A673 (cell line): ENCODE measurements at regions not wholly inside any gene's neighbourhood (a gene's known extent, or its start where the extent isn't known, plus 50 kb on each side); places are given as distances from the start of the nearest gene placed in this dataset.
A peak's percentile ranks its signal among the peaks of the same experiment; 100 is the strongest.

Experiments used
- BruUV-seq: library from RNA; stranded (reverse); fragments of 400-500 nt; replicated peaks from 2 replicates; lab custom pipeline; 2021; lab: Mats Ljungman, UMichigan
- CTCF ChIA-PET: fragments of 300-600 bp; sonication (Branson Sonifier 250); formaldehyde crosslinking; loops from one replicate; lab custom pipeline; 2022; ENCODE audit warnings: antibody characterized with exemption; lab: Charles Lee
- POLR2A ChIA-PET: fragments of 300-600 bp; sonication (Branson Sonifier 250); formaldehyde crosslinking; loops from one replicate; lab custom pipeline; 2022; ENCODE audit warnings: antibody characterized with exemption; ENCODE audit not compliant: low non-redundant PET; lab: Charles Lee
- DNase-seq: peaks from one replicate; pipeline ENCODE4 v3.0.0-alpha.2; 2015; ENCODE audit warnings: low spot score
- H3K27ac ChIP-seq: fragments of 200-600 bp; sonication (generic); 2 replicates; pipeline ENCODE4 v1.5.1; 2016; ENCODE audit warnings: mixed run types, low read depth, mild to moderate bottlenecking, mixed read lengths, antibody characterized with exemption, low read length; ENCODE audit not compliant: poor library complexity, severe bottlenecking
- H3K27me3 ChIP-seq: fragments of 200-600 bp; sonication (generic); replicated peaks from 2 replicates; pipeline ENCODE4 v1.6.1; 2017; ENCODE audit warnings: mixed run types, low read depth, mild to moderate bottlenecking, mixed read lengths, antibody characterized with exemption, low read length; ENCODE audit not compliant: insufficient read depth, poor library complexity
- H3K36me3 ChIP-seq: fragments of 200-600 bp; sonication (generic); 2 replicates; pipeline ENCODE4 v1.6.1; 2016; ENCODE audit warnings: mixed run types, mild to moderate bottlenecking, mixed read lengths, antibody characterized with exemption, low read length; ENCODE audit not compliant: insufficient read depth, poor library complexity, severe bottlenecking
- H3K4me1 ChIP-seq: fragments of 200-600 bp; sonication (generic); 2 replicates; pipeline ENCODE4 v1.6.1; 2017; ENCODE audit warnings: mixed run types, mild to moderate bottlenecking, mixed read lengths, antibody characterized with exemption, low read length; ENCODE audit not compliant: insufficient read depth, poor library complexity, severe bottlenecking
- H3K4me3 ChIP-seq: fragments of 200-600 bp; sonication (generic); 2 replicates; pipeline ENCODE4 v1.5.1; 2016; ENCODE audit warnings: low read depth, mixed run types, mild to moderate bottlenecking, mixed read lengths, low read length; ENCODE audit not compliant: poor library complexity, severe bottlenecking
- H3K9me3 ChIP-seq: fragments of 200-600 bp; sonication (generic); 2 replicates; pipeline ENCODE4 v1.6.1; 2016; ENCODE audit warnings: mixed run types, low read depth, mild to moderate bottlenecking, mixed read lengths, antibody characterized with exemption, low read length; ENCODE audit not compliant: poor library complexity, severe bottlenecking
- EZH2 ChIP-seq: fragments of 200-600 bp; sonication (generic); IDR thresholded peaks from 2 replicates; pipeline ENCODE4 v1.6.1; 2017; ENCODE audit warnings: borderline replicate concordance, low read depth, mild to moderate bottlenecking, mixed read lengths, antibody characterized with exemption, low read length; ENCODE audit not compliant: poor library complexity, severe bottlenecking
- intact Hi-C: fragments of 100-400 bp; cut with micrococcal nuclease; formaldehyde crosslinking; loops from one replicate; pipeline ENCODE4 v1.10.0; 2022; ENCODE audit not compliant: unreplicated experiment
- TF ChIP-seq, protein P1 (sequence below): fragments of 300-800, 200-600 bp; sonication (generic); conservative IDR thresholded peaks from 2 replicates; pipeline ENCODE4 v1.5.1; 2017; ENCODE audit warnings: low read depth, mild to moderate bottlenecking, antibody characterized with exemption, low read length, moderate library complexity, mixed read lengths

DNA sequence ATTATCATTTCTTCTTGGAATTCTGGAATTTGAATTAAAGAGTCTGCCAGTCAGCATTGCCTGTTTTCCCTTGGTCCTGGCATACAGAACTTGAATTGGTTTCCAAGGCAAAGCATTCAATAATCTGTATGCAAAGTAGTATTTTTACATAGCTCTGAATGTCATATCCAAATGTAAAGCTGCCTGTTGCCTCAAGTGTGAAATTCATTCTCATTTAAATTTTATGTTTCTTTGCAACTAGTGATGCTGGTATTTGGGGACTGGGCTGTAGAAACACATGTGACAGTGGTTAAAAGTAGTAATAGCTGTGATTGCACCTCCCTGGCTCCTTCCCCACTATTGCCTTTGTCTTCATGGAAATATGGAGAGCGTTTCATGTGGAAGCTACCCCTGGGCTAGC is 743.9 kb upstream of the GOLIM4 start:
- intact Hi-C loops, result no loop called here
- no peaks in the 10 kb centered on the region for H3K36me3 ChIP-seq
- TF ChIP-seq EZH2, result no peak
- TF ChIP-seq, protein P1, sequence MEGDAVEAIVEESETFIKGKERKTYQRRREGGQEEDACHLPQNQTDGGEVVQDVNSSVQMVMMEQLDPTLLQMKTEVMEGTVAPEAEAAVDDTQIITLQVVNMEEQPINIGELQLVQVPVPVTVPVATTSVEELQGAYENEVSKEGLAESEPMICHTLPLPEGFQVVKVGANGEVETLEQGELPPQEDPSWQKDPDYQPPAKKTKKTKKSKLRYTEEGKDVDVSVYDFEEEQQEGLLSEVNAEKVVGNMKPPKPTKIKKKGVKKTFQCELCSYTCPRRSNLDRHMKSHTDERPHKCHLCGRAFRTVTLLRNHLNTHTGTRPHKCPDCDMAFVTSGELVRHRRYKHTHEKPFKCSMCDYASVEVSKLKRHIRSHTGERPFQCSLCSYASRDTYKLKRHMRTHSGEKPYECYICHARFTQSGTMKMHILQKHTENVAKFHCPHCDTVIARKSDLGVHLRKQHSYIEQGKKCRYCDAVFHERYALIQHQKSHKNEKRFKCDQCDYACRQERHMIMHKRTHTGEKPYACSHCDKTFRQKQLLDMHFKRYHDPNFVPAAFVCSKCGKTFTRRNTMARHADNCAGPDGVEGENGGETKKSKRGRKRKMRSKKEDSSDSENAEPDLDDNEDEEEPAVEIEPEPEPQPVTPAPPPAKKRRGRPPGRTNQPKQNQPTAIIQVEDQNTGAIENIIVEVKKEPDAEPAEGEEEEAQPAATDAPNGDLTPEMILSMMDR, result no peak
- H3K4me1 ChIP-seq, result no peaks in the 10 kb centered on the region
- H3K4me3 ChIP-seq, result no peak overlapping the region
- ChIA-PET POLR2A (no interaction called here), CTCF (no interaction called here)
- H3K27me3 ChIP-seq, result peaks cover 56% of the 10 kb centered on the region
- no peak overlapping the region for H3K27ac ChIP-seq
- DNase-seq, result no peak
- no peaks in the 10 kb centered on the region for H3K9me3 ChIP-seq
- no TSS peak for BruUV-seq

DNA sequence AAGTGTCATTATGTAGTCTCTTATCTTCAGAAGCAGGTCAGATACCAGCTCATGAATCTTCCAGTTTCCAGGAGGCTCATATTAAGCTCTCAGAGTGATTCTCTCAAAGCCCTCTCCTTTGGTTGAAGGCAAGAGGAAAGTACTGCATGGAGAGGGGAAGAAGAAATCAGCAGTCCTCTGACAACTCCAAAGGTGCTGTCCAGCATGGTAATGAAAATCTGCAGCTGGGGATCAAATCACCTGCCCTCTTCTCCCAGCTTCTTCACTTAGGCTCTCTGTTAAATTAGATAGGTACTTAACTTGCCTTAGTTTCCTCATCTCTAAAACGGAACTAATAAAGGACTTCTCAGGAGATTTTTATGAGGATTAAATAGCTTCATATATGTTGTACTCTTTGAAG is 738.8 kb upstream of the GOLIM4 start:
- no peak for DNase-seq
- BruUV-seq, result no TSS peak
- H3K4me1 ChIP-seq, result no peaks in the 10 kb centered on the region
- peaks cover 26% of the 10 kb centered on the region for H3K27me3 ChIP-seq
- no peak overlapping the region for H3K4me3 ChIP-seq
- H3K9me3 ChIP-seq, result no peaks in the 10 kb centered on the region
- ChIA-PET CTCF (no interaction called here), POLR2A (no interaction called here)
- H3K27ac ChIP-seq, result no peak overlapping the region
- no peaks in the 10 kb centered on the region for H3K36me3 ChIP-seq
- no peak for TF ChIP-seq EZH2
- TF ChIP-seq, protein P1, result no peak
- intact Hi-C loops, result no loop called here

DNA sequence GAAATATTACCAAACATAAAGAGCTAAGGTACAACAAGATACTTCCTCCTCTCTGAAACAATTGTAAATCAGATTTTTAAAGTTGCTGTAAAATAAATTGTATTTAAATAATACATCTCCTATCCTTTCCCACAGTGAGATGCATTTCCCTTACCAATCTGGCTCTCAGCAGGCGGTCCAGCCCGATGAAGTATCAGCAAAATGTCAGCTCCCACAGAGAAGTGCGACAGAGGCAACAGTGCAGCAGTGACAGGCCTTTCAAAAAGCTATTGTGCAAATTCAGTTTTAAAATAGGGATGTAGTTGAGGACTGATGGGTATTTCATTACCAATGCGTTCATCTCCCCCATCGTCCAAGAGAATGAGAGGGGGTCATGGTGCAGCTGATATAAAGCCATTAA is 733.2 kb upstream of the GOLIM4 start:
- Histone ChIP-seq H3K36me3 (no peaks in the 10 kb centered on the region), H3K4me3 (no peak overlapping the region), H3K4me1 (peaks cover 2% of the 10 kb centered on the region), H3K27ac (no peak overlapping the region), H3K9me3 (no peaks in the 10 kb centered on the region), H3K27me3 (no peaks in the 10 kb centered on the region)
- ChIA-PET POLR2A (no interaction called here), CTCF (no interaction called here)
- no TSS peak for BruUV-seq
- DNase-seq, result peak; percentile 48
- TF ChIP-seq, protein P1, result no peak
- no peak for TF ChIP-seq EZH2
- intact Hi-C loops, result no loop called here
